GM23248 (cell line): ENCODE measurements at regions not wholly inside any gene's neighbourhood (a gene's known extent, or its start where the extent isn't known, plus 50 kb on each side); places are given as distances from the start of the nearest gene placed in this dataset.

ENCODE experiments used
- DNase-seq: peaks from one replicate; pipeline ENCODE4 v3.0.0-alpha.2; 2015
- H2AFZ ChIP-seq: fragments of 200-600 bp; sonication (generic); 2 replicates; pipeline ENCODE4 v1.6.1; 2016; ENCODE audit warnings: antibody characterized with exemption
- H3F3A ChIP-seq: fragments of 200-600 bp; sonication (generic); 2 replicates; pipeline ENCODE4 v1.6.1; 2016; ENCODE audit warnings: mild to moderate bottlenecking, antibody characterized with exemption, mixed run types; ENCODE audit not compliant: insufficient read depth
- H3K27ac ChIP-seq: fragments of 200-600 bp; sonication (generic); 2 replicates; pipeline ENCODE4 v1.5.1; 2016; ENCODE audit warnings: mild to moderate bottlenecking
- H3K27me3 ChIP-seq: fragments of 200-600 bp; sonication (generic); replicated peaks from 2 replicates; pipeline ENCODE4 v1.6.1; 2016; ENCODE audit warnings: mild to moderate bottlenecking; ENCODE audit not compliant: insufficient read depth
- H3K36me3 ChIP-seq: fragments of 200-600 bp; sonication (generic); 2 replicates; pipeline ENCODE4 v1.6.1; 2016; ENCODE audit warnings: low read depth, mild to moderate bottlenecking
- H3K4me1 ChIP-seq: fragments of 200-600 bp; sonication (generic); 2 replicates; pipeline ENCODE4 v1.6.1; 2016; ENCODE audit warnings: mild to moderate bottlenecking; ENCODE audit not compliant: insufficient read depth
- H3K4me2 ChIP-seq: fragments of 200-600 bp; sonication (generic); one replicate; pipeline ENCODE4 v1.6.1; 2016; ENCODE audit warnings: mild to moderate bottlenecking; ENCODE audit not compliant: unreplicated experiment
- H3K4me3 ChIP-seq: fragments of 200-600 bp; sonication (generic); 2 replicates; pipeline ENCODE4 v1.5.1; 2016; ENCODE audit warnings: mild to moderate bottlenecking
- H3K79me2 ChIP-seq: fragments of 200-600 bp; sonication (generic); 2 replicates; pipeline ENCODE4 v1.6.1; 2016; ENCODE audit warnings: mild to moderate bottlenecking; ENCODE audit not compliant: insufficient read depth
- H3K9ac ChIP-seq: fragments of 200-600 bp; sonication (generic); 2 replicates; pipeline ENCODE4 v1.6.1; 2016; ENCODE audit warnings: mild to moderate bottlenecking
- H3K9me2 ChIP-seq: fragments of 200-600 bp; sonication (generic); 2 replicates; pipeline ENCODE4 v1.6.1; 2016; ENCODE audit warnings: mixed run types, mild to moderate bottlenecking, moderate library complexity; ENCODE audit not compliant: insufficient read depth
- H3K9me3 ChIP-seq: fragments of 200-600 bp; sonication (generic); one replicate; pipeline ENCODE4 v1.6.1; 2017; ENCODE audit warnings: low read depth
- H4K20me1 ChIP-seq: fragments of 200-600 bp; sonication (generic); 2 replicates; pipeline ENCODE4 v1.6.0; 2016; ENCODE audit not compliant: insufficient read depth
- EZH2 ChIP-seq: fragments of 200-600 bp; sonication (generic); IDR thresholded peaks from 2 replicates; pipeline ENCODE4 v1.6.1; 2018; ENCODE audit warnings: antibody characterized with exemption, mild to moderate bottlenecking; ENCODE audit not compliant: insufficient read depth, poor library complexity, severe bottlenecking
- EZH2phosphoT487 ChIP-seq: fragments of 200-600 bp; sonication (generic); IDR thresholded peaks from 2 replicates; pipeline ENCODE4 v1.6.1; 2018; ENCODE audit warnings: antibody characterized with exemption, moderate library complexity, mild to moderate bottlenecking, low read depth; ENCODE audit not compliant: insufficient read depth
- WGBS, 2 experiments: methylation state at CpG; one replicate each; pipeline ENCODE4 v1.1.6; 2015 to 2017; ENCODE audit warnings: low lambda C conversion rate in 2 of 2, low coverage in 1 of 2; ENCODE audit errors: missing lambda C conversion rate in 2 of 2; 5-methylcytosine and 5-hydroxymethylcytosine counted together
- in situ Hi-C: fragments of 300-500 bp; cut with MboI; formaldehyde crosslinking; loops from 2 replicates; pipeline ENCODE4 v1.15.0; 2020

- H3K4me2 ChIP-seq = no peak overlapping the region
- no peaks in the 10 kb centered on the region for H3K9me2 ChIP-seq
- H3K79me2 ChIP-seq = no peaks in the 10 kb centered on the region
- TF ChIP-seq EZH2phosphoT487 (no peak), EZH2 (no peak)
- no peak for DNase-seq
- no peak overlapping the region for H2AFZ ChIP-seq
- no peak overlapping the region for H3K27ac ChIP-seq
- peaks cover 8% of the 10 kb centered on the region for H3F3A ChIP-seq
- H4K20me1 ChIP-seq = no peaks in the 10 kb centered on the region
- no peak overlapping the region for H3K4me3 ChIP-seq
- no peak overlapping the region for H3K9ac ChIP-seq
- H3K9me3 ChIP-seq = no peaks in the 10 kb centered on the region
- H3K4me1 ChIP-seq = no peaks in the 10 kb centered on the region
- H3K27me3 ChIP-seq = no peaks in the 10 kb centered on the region
- H3K36me3 ChIP-seq = no peaks in the 10 kb centered on the region
- in situ Hi-C loops = no loop called here
- WGBS, 2 experiments = 93 to 95% methylated on average over 1 of the region's 1 CpG
Observed at GRCh38 chr2:217739741-217740140, 263.1 kb downstream of the TNS1 start.

- no peak overlapping the region for H3K4me2 ChIP-seq
- H3K4me3 ChIP-seq = no peak overlapping the region
- TF ChIP-seq EZH2phosphoT487 (no peak), EZH2 (no peak)
- 92 to 93% methylated on average over 3 of the region's 3 CpGs for WGBS, 2 experiments
- H3K36me3 ChIP-seq = no peaks in the 10 kb centered on the region
- H2AFZ ChIP-seq = no peak overlapping the region
- H3K27me3 ChIP-seq = no peaks in the 10 kb centered on the region
- no peaks in the 10 kb centered on the region for H4K20me1 ChIP-seq
- DNase-seq = no peak
- in situ Hi-C loops = no loop called here
- H3F3A ChIP-seq = peaks cover 19% of the 10 kb centered on the region
- H3K27ac ChIP-seq = no peak overlapping the region
- H3K9me2 ChIP-seq = no peaks in the 10 kb centered on the region
- H3K9ac ChIP-seq = no peak overlapping the region
- no peaks in the 10 kb centered on the region for H3K9me3 ChIP-seq
- peaks cover 10% of the 10 kb centered on the region for H3K4me1 ChIP-seq
- no peaks in the 10 kb centered on the region for H3K79me2 ChIP-seq
Observed at GRCh38 chr2:217738061-217738460, 264.7 kb downstream of the TNS1 start.

GRCh38 chr2:217736776-217737550 lies 265.8 kb downstream of the TNS1 start:
- in situ Hi-C loops = no loop called here
- Histone ChIP-seq H2AFZ (no peak overlapping the region), H3K4me1 (peaks cover 20% of the 10 kb centered on the region), H3K27me3 (no peaks in the 10 kb centered on the region), H3K4me3 (no peak overlapping the region), H3K9me3 (no peaks in the 10 kb centered on the region), H3K9me2 (no peaks in the 10 kb centered on the region), H4K20me1 (no peaks in the 10 kb centered on the region), H3K27ac (no peak overlapping the region), H3F3A (peaks cover 30% of the 10 kb centered on the region), H3K36me3 (no peaks in the 10 kb centered on the region), H3K9ac (no peak overlapping the region), H3K4me2 (no peak overlapping the region), H3K79me2 (no peaks in the 10 kb centered on the region)
- DNase-seq = no peak
- no peak for TF ChIP-seq EZH2
- no peak for TF ChIP-seq EZH2phosphoT487
- WGBS, 2 experiments = 92 to 94% methylated on average over 3 of the region's 3 CpGs

GRCh38 chr2:217735899-217736298 lies 266.9 kb downstream of the TNS1 start:
- no peak overlapping the region for H2AFZ ChIP-seq
- no peak overlapping the region for H3K4me2 ChIP-seq
- no peak overlapping the region for H3K4me3 ChIP-seq
- H3K27me3 ChIP-seq = no peaks in the 10 kb centered on the region
- no peaks in the 10 kb centered on the region for H3K79me2 ChIP-seq
- peaks cover 26% of the 10 kb centered on the region for H3K4me1 ChIP-seq
- H3K9ac ChIP-seq = no peak overlapping the region
- H3K36me3 ChIP-seq = no peaks in the 10 kb centered on the region
- no peaks in the 10 kb centered on the region for H4K20me1 ChIP-seq
- H3K27ac ChIP-seq = no peak overlapping the region
- no peaks in the 10 kb centered on the region for H3K9me3 ChIP-seq
- WGBS, 2 experiments = 97 to 100% methylated on average over 3 of the region's 3 CpGs
- peaks cover 31% of the 10 kb centered on the region for H3F3A ChIP-seq
- DNase-seq = no peak
- TF ChIP-seq EZH2 = no peak
- TF ChIP-seq EZH2phosphoT487 = no peak
- in situ Hi-C loops = no loop called here
- H3K9me2 ChIP-seq = no peaks in the 10 kb centered on the region

GRCh38 chr2:217735034-217735433 lies 267.8 kb downstream of the TNS1 start:
- H3K27me3 ChIP-seq = no peaks in the 10 kb centered on the region
- no peak overlapping the region for H3K27ac ChIP-seq
- TF ChIP-seq EZH2phosphoT487 = no peak
- no peak for TF ChIP-seq EZH2
- no peak overlapping the region for H3K4me2 ChIP-seq
- H3K36me3 ChIP-seq = no peaks in the 10 kb centered on the region
- H3K9me3 ChIP-seq = no peaks in the 10 kb centered on the region
- no peaks in the 10 kb centered on the region for H3K79me2 ChIP-seq
- H3K4me3 ChIP-seq = no peak overlapping the region
- no peak for DNase-seq
- peaks cover 31% of the 10 kb centered on the region for H3F3A ChIP-seq
- no peaks in the 10 kb centered on the region for H4K20me1 ChIP-seq
- H2AFZ ChIP-seq = no peak overlapping the region
- no peak overlapping the region for H3K9ac ChIP-seq
- peaks cover 28% of the 10 kb centered on the region for H3K4me1 ChIP-seq
- no peaks in the 10 kb centered on the region for H3K9me2 ChIP-seq
- in situ Hi-C loops = no loop called here
